ENCODE measurements at regions not wholly inside any gene's neighbourhood (a gene's known extent, or its start where the extent isn't known, plus 50 kb on each side); places are given as distances from the start of the nearest gene placed in this dataset.

DNA sequence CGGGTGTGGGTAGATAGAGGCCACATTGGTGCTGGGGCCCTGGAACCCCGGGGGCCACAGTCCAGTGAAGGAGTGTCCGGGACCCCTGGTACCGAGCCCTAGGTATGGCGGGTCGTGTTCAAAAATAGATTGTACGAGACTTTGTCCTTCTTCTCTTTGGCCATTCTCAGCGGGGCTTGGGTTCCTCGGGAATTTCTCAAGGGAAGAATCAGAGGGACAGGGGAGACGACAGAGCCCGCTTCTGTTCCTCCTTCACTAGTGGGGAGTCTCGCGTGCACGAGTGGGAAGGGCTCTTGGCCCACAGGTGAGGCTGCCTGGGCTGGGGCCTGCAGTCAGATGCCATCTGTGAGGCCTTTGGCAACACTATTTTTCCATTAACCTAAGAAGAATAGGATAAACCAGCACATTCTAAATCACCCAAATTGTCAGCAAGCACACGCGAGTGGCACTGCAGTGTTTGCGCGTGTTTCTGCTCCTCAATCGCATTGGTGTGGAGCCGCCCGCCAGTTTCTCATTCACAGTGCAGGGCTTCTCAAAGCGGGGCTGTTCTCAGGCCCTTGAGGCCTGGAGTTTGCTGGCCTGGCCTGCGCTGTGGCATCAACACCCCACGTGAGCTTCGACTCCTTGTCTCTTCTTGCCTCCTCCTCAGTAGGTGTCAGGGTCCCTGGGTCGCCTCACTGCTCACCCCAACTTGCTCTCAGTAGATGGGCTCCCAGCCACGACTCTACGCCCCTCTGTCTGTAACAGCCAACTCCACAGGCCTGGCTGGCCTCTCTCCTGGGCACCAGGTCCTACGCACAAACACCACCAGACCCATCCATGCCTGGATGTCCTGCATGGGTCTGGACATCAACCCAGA lies 187.6 kb upstream of the SHH start:
- no peak for DNase-seq (ENCODE audit: low read depth in 1 of 2, low spot score in 1 of 2)
- Histone ChIP-seq H3K4me3 (replicated peaks; ENCODE audit: insufficient read depth, low read length) (no peak overlapping the region), H3K27me3 (ENCODE audit: insufficient read depth, poor library complexity, severe bottlenecking) (peaks cover 8% of the 10 kb centered on the region), H3K27ac (replicated peaks) (no peak overlapping the region)
- TF ChIP-seq, protein P1, sequence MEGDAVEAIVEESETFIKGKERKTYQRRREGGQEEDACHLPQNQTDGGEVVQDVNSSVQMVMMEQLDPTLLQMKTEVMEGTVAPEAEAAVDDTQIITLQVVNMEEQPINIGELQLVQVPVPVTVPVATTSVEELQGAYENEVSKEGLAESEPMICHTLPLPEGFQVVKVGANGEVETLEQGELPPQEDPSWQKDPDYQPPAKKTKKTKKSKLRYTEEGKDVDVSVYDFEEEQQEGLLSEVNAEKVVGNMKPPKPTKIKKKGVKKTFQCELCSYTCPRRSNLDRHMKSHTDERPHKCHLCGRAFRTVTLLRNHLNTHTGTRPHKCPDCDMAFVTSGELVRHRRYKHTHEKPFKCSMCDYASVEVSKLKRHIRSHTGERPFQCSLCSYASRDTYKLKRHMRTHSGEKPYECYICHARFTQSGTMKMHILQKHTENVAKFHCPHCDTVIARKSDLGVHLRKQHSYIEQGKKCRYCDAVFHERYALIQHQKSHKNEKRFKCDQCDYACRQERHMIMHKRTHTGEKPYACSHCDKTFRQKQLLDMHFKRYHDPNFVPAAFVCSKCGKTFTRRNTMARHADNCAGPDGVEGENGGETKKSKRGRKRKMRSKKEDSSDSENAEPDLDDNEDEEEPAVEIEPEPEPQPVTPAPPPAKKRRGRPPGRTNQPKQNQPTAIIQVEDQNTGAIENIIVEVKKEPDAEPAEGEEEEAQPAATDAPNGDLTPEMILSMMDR (IDR thresholded peaks at IDR 0.05; ENCODE audit: insufficient read depth, low read length): no peak
- no peak for TF ChIP-seq GABPA (IDR thresholded peaks at IDR 0.05; ENCODE audit: low read depth)
- no peak for TF ChIP-seq REST (IDR thresholded peaks at IDR 0.05; ENCODE audit: insufficient replicate concordance, low read depth)
- TF ChIP-seq SPI1 (IDR thresholded peaks at IDR 0.05; ENCODE audit: borderline replicate concordance, low read depth): no peak
- TF ChIP-seq POLR2AphosphoS5 (IDR thresholded peaks at IDR 0.05; ENCODE audit: low read depth): no peak

DNA sequence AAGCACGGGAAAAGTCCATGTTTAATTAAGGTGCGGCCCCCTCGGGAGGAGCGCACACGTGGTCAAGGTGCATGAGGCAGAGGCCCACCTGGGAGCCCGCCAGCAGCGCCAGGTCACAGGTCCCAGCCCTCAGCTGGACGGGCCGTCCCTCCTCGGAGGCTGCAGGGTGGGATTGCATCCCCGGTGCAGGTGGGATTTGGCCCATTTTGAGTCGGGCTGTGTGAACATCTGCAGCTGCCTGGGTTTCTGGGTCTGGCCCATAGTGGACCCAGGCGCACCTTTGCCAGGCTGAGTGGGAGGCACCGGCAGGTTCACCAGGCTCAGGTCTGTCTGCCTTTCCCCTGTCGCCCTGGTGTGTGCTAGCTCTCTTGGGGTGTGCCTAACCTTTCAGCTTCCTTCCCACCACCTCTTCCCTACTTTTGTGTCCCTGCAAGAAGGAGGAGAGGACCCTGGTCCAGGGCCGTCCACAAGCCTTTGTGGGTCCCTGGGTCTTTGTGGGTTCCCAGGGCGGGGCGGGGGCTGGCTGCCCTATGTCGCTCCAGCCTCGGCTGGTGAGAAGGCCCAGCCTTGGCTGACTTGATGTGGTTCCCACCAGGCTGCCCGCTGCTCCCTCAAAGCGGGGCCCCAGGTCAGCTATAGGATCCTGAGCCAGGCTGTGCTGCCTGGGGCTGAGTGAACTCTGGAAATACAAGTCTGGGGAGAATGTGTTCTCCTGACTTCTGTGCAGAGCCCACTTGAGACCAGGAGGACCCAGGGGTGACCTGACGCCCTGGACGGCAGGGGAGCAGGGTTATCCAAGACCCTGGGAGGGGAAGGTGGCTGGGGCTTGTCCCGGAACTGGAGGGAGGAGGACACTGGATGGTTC lies 186.7 kb upstream of the SHH start:
- TF ChIP-seq POLR2AphosphoS5 (IDR thresholded peaks at IDR 0.05; ENCODE audit: low read depth): no peak
- TF ChIP-seq REST (IDR thresholded peaks at IDR 0.05; ENCODE audit: insufficient replicate concordance, low read depth): no peak
- TF ChIP-seq SPI1 (IDR thresholded peaks at IDR 0.05; ENCODE audit: borderline replicate concordance, low read depth): no peak
- TF ChIP-seq, protein P1 (IDR thresholded peaks at IDR 0.05; ENCODE audit: insufficient read depth, low read length): no peak
- no peak for TF ChIP-seq GABPA (IDR thresholded peaks at IDR 0.05; ENCODE audit: low read depth)
- Histone ChIP-seq H3K4me3 (replicated peaks; ENCODE audit: insufficient read depth, low read length) (no peak overlapping the region), H3K27ac (replicated peaks) (no peak overlapping the region), H3K27me3 (ENCODE audit: insufficient read depth, poor library complexity, severe bottlenecking) (peaks cover 8% of the 10 kb centered on the region)
- DNase-seq (ENCODE audit: low read depth in 1 of 2, low spot score in 1 of 2): no peak

- TF ChIP-seq POLR2AphosphoS5 (IDR thresholded peaks at IDR 0.05; ENCODE audit: low read depth) (no peak), SPI1 (IDR thresholded peaks at IDR 0.05; ENCODE audit: borderline replicate concordance, low read depth) (no peak), REST (IDR thresholded peaks at IDR 0.05; ENCODE audit: insufficient replicate concordance, low read depth) (no peak), GABPA (IDR thresholded peaks at IDR 0.05; ENCODE audit: low read depth) (no peak)
- TF ChIP-seq, protein P1 (IDR thresholded peaks at IDR 0.05; ENCODE audit: insufficient read depth, low read length): no peak
- no peak overlapping the region for H3K27ac ChIP-seq (replicated peaks)
- H3K4me3 ChIP-seq (replicated peaks; ENCODE audit: insufficient read depth, low read length): no peak overlapping the region
- peaks cover 8% of the 10 kb centered on the region for H3K27me3 ChIP-seq (ENCODE audit: insufficient read depth, poor library complexity, severe bottlenecking)
- no peak for DNase-seq (ENCODE audit: low read depth in 1 of 2, low spot score in 1 of 2)
Measured at GRCh38 chr7:155998328-155998691, 186.0 kb upstream of the SHH start.
